Stimulated activated CD8-positive, alpha-beta memory T cell treated with anti-CD3 and anti-CD28 coated beads, Interleukin-4, amount 100 ng/mL, for 1 hour (primary cell): ENCODE measurements at regions not wholly inside any gene's neighbourhood (a gene's known extent, or its start where the extent isn't known, plus 50 kb on each side); places are given as distances from the start of the nearest gene placed in this dataset.
"Not testable (repeated sequence)": the region's sequence is repeated elsewhere in the genome, so short reads cannot be mapped to it uniquely, and the experiment has no call there.

Experiments
- DNase-seq, 2 donors: peaks; one replicate each; pipeline ENCODE4 v3.0.0-alpha.2; 2020; ENCODE audit warnings: low read depth in 2 of 2, low spot score in 1 of 2

GRCh38 chr3:176650478-176650877 lies 546.8 kb downstream of the TBL1XR1 start:
- no peak for DNase-seq

DNA sequence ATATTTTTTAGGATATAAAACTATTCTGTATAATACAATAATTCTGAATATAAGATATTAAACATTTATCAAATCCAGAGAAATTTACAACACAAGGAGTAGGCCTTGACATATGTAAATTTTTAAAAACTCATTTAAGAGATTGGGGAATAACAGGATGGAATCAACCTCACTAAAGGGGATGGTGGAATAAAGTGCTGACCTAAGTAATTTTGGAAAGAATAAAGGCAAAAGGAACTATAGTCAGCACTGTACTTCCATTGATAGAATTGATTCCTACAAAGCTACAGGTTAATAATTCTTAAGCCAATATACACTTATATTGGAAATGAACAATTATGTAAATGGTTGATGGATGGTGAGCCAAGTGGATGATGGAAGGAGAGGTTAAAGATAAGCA lies 549.3 kb downstream of the TBL1XR1 start:
- no peak for DNase-seq

- DNase-seq, result no peak
Measured at GRCh38 chr3:176633511-176633910, 563.8 kb downstream of the TBL1XR1 start.

DNA sequence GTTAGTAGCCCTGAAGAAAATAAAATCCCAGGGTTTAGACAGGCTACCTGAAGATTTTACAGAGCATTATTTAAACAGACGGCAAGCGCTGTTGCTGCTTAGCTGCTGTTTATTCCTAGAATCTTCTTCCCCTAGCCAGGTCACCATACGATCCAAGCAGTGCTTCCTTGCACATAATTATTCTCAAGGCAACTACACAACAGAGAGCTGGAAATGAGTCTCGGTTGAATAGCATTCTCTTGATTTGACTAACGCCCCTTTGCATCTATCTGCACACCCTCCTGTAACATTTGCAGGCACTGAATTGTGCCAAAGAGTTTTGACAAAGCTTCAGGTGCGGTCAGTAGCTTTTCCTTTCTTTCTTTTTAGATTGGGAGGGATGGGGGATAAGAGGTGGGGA lies 564.4 kb downstream of the TBL1XR1 start:
- no peak for DNase-seq

- DNase-seq, result no peak
Measured at GRCh38 chr3:176631165-176631564, 566.1 kb downstream of the TBL1XR1 start.

GRCh38 chr3:176628101-176628639 lies 569.1 kb downstream of the TBL1XR1 start:
- DNase-seq, result no peak

GRCh38 chr3:176623468-176624150 lies 573.7 kb downstream of the TBL1XR1 start:
- no peak for DNase-seq

GRCh38 chr3:176619833-176620232 lies 577.4 kb downstream of the TBL1XR1 start:
- DNase-seq, result no peak

- no peak for DNase-seq
Measured at GRCh38 chr3:176615826-176616225, 581.5 kb downstream of the TBL1XR1 start.

GRCh38 chr3:176611703-176612102 lies 585.6 kb downstream of the TBL1XR1 start:
- no peak for DNase-seq

GRCh38 chr3:176609361-176609760 lies 587.9 kb downstream of the TBL1XR1 start:
- DNase-seq, result no peak

DNA sequence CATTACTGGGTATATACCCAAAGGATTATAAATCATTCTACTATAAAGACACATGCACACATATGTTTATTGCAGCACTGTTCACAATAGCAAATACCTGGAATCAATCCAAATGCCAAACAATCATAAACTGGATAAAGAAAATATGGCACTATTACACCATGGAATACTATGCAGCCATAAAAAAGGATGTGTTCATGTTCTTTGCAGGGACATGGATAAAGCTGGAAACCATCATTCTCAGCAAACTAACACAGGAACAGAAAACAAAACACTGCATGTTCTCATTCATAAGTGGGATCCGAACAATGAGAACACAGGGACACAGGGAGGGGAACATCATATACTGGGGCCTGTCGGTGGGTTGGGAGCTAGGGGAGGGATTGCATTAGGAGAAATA lies 591.7 kb downstream of the TBL1XR1 start:
- DNase-seq, result not testable (repeated sequence)

DNA sequence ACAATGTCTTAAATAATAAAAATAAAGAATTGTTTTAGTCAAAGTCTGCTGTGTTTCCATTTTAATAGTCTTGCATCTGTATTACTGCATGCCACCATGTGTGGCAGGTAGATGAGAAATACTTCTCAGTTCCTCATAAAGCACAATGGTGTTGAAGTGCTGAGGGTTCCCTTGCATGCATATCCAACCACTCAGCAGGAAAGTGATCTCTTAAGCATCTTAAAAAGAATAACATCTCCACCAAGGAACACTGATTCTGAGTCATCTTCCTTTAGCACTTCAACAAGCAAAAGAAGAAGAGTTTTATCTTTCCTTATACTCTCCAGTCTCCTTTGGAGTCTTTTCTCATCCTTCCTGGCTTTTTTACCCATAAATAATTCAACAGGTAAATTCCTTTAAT lies 602.0 kb downstream of the TBL1XR1 start:
- DNase-seq, result no peak

- no peak for DNase-seq
Measured at GRCh38 chr3:176590722-176591121, 606.6 kb downstream of the TBL1XR1 start.

DNA sequence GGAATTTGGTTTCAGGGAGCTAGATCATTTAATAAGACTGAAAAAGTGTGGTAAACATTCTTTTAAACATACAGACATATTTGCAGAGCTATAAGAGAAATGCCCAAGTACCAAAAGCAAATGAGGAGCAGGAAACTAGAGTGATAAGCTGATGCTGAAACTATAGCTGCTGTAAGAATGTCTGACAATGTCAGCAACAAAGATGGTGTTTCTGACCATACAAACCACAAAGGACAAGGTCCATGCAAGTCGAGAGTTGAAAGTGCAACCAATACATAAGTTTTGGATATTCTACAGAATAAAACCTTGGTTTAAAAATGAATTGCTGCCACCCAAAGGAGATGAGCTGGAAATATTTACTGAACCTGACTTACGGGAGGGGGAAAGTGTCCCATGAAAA lies 610.2 kb downstream of the TBL1XR1 start:
- DNase-seq, result no peak

DNA sequence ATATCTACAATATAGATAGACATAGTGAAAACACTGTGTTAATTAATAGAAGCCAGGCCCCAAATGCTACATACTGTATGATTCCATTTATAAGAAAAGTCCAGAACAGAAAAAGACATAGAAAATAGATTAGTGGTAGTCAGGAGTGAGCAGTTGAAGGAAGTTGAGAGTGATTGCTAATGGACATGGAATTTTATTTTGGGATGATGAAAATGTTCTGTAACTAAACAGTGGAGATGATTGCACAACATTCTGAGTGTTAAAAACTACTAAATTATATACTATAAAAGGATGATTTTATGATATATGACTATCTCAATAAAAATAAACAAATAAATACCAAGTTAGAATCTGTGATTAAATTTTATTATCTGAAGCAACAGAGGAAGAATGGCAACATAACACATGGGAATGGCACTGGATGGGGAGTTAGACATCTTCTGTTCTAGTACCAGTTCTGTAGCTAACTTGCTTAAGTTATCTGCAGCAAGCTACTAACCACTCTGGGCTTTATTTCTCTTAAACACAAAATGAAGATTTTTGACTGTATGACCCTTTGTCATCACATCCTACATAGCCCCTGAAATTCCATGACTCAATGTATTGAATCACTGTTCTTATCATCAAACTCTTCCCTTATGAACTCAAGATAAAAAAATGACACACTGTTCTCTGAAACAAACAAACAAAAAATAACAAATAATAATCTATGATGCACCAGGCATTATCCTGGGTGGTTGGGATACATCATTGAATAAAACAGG lies 612.7 kb downstream of the TBL1XR1 start:
- DNase-seq, result no peak

- DNase-seq, result no peak
Measured at GRCh38 chr3:176583956-176584355, 613.3 kb downstream of the TBL1XR1 start.

- DNase-seq, result no peak
Measured at GRCh38 chr3:176581589-176581988, 615.7 kb downstream of the TBL1XR1 start.

- no peak for DNase-seq
Measured at GRCh38 chr3:176579711-176580185, 617.5 kb downstream of the TBL1XR1 start.

- DNase-seq, result no peak
Measured at GRCh38 chr3:176578316-176578715, 619.0 kb downstream of the TBL1XR1 start.

DNA sequence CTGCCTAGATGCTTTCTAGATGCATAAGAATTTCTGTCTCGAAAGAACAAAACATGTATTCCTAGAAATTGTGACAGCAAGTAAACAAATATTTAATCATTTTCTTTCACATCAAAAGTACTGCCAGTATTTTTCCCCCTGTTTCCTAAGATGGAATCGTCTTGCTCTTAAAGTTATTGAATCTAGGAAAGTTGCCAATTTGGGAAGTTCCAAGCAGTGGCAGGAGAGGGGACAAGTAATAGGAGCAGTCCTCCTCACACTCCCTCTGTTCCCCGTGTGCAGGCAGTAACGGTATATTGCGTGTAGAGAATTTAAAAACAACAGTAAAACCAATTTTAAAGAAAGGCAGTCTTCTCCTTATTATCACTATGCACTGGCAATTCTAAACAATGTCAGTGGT lies 619.8 kb downstream of the TBL1XR1 start:
- DNase-seq, result no peak

DNA sequence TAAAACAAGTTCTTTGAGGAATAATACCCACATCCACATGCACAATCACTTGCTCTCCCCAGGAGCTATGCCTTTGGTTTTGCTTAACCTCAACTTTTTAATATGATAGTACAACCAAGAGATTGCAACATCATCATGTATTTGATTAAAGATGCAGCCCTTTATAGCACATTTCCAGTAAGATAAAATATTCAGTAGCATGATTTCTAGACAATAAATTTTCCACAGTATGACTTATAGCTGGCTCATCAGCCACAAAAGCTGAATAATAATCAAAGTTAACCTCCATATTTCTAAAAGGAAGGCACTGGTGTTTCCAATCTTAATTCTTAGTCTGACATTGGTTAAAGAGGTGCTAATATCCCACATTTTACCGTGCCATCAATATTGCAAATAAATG lies 622.5 kb downstream of the TBL1XR1 start:
- no peak for DNase-seq
